OCI-LY1 (cell line): ENCODE measurements at regions not wholly inside any gene's neighbourhood (a gene's known extent, or its start where the extent isn't known, plus 50 kb on each side); places are given as distances from the start of the nearest gene placed in this dataset.

Experiments used
- H2AFZ ChIP-seq: fragments of 200-600 bp; sonication (generic), shearing (Covaris generic); 2 replicates; pipeline ENCODE4 v1.6.0; 2014; ENCODE audit warnings: antibody characterized with exemption, mild to moderate bottlenecking, low read length
- H3F3A ChIP-seq: fragments of 200-600 bp; sonication (generic), shearing (Covaris generic); 2 replicates; pipeline ENCODE4 v1.6.0; 2014; ENCODE audit warnings: mild to moderate bottlenecking, antibody characterized with exemption, low read length, moderate library complexity; ENCODE audit not compliant: insufficient read depth
- H3K27ac ChIP-seq: fragments of 200-600 bp; sonication (generic); 2 replicates; pipeline ENCODE4 v1.5.1; 2014; ENCODE audit warnings: low read length, mixed run types, mild to moderate bottlenecking, low read depth; ENCODE audit not compliant: poor library complexity, severe bottlenecking
- H3K27me3 ChIP-seq: fragments of 200-600 bp; sonication (generic); 2 replicates; pipeline ENCODE4 v1.6.0; 2014; ENCODE audit warnings: antibody characterized with exemption, mild to moderate bottlenecking, low read length, moderate library complexity; ENCODE audit not compliant: insufficient read depth
- H3K36me3 ChIP-seq: fragments of 200-600 bp; sonication (generic); 2 replicates; pipeline ENCODE4 v1.6.1; 2014; ENCODE audit warnings: mild to moderate bottlenecking, antibody characterized with exemption, low read length, moderate library complexity, mixed read lengths; ENCODE audit not compliant: insufficient read depth
- H3K4me1 ChIP-seq: fragments of 200-600 bp; sonication (generic); 2 replicates; pipeline ENCODE4 v1.5.1; 2014; ENCODE audit warnings: mild to moderate bottlenecking, low read length, moderate library complexity; ENCODE audit not compliant: insufficient read depth, severe bottlenecking
- H3K4me2 ChIP-seq: fragments of 200-600 bp; sonication (generic), shearing (Covaris generic); 2 replicates; pipeline ENCODE4 v1.6.1; 2014; ENCODE audit warnings: low read length
- H3K4me3 ChIP-seq: fragments of 200-600 bp; sonication (generic); 2 replicates; pipeline ENCODE4 v1.5.1; 2014; ENCODE audit warnings: low read length, low read depth, mild to moderate bottlenecking, mixed read lengths; ENCODE audit not compliant: poor library complexity, severe bottlenecking
- H3K79me2 ChIP-seq: fragments of 200-600 bp; shearing (Covaris generic); 2 replicates; pipeline ENCODE4 v1.6.1; 2016; ENCODE audit warnings: mixed run types, low read length, mixed read lengths; ENCODE audit not compliant: insufficient read depth
- H3K9ac ChIP-seq: fragments of 200-600 bp; sonication (generic), shearing (Covaris generic); 2 replicates; pipeline ENCODE4 v1.6.1; 2014; ENCODE audit warnings: mild to moderate bottlenecking, low read length, mixed read lengths
- H3K9me2 ChIP-seq: fragments of 200-600 bp; sonication (generic), shearing (Covaris generic); 2 replicates; pipeline ENCODE4 v1.6.1; 2014; ENCODE audit warnings: low read depth, mild to moderate bottlenecking, low read length, mixed read lengths
- H3K9me3 ChIP-seq: fragments of 200-600 bp; shearing (Covaris generic); 2 replicates; pipeline ENCODE4 v1.6.1; 2014; ENCODE audit warnings: low read length, mixed read lengths
- H4K20me1 ChIP-seq: fragments of 200-600 bp; sonication (generic), shearing (Covaris generic); 2 replicates; pipeline ENCODE4 v1.6.0; 2016; ENCODE audit warnings: mild to moderate bottlenecking, low read length; ENCODE audit not compliant: insufficient read depth
- EZH2 ChIP-seq: fragments of 200-600 bp; sonication (generic), shearing (Covaris generic); IDR thresholded peaks from 2 replicates; pipeline ENCODE4 v1.8.0; 2017; ENCODE audit warnings: borderline replicate concordance, mixed run types, mild to moderate bottlenecking, antibody characterized with exemption, low read length, moderate library complexity, mixed read lengths
- TF ChIP-seq, protein P1 (sequence below): fragments of 200-600 bp; sonication (generic), shearing (Covaris generic); IDR thresholded peaks from 2 replicates; pipeline ENCODE4 v1.5.1; 2017; ENCODE audit warnings: mild to moderate bottlenecking, antibody characterized with exemption, low read length, moderate library complexity, mixed read lengths

DNA sequence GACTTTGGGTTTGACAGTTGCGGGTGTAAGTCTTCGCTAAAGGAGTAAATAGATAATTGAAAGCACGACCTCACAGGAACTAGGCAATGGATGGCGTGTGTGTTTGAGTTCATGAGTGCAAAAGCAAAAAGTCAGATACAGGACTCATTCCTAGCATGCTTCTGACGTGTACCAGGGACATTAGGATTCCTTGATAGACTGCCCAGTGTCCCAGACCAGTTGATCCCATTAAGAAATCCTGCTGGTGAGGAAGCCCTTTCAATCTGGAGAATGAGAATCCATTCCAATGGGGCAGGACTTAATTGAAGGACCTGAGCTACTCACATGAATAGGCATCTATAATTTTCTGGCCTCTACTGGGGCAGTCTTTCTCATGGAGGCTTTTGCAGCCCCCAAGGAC is 235.4 kb downstream of the RAD51AP2 start:
- Histone ChIP-seq H3F3A (no peaks in the 10 kb centered on the region), H2AFZ (no peak overlapping the region), H3K27ac (no peak overlapping the region), H3K4me1 (no peaks in the 10 kb centered on the region), H3K36me3 (no peaks in the 10 kb centered on the region), H3K9me2 (no peaks in the 10 kb centered on the region), H3K9me3 (no peaks in the 10 kb centered on the region), H3K4me2 (no peak overlapping the region), H3K27me3 (no peaks in the 10 kb centered on the region), H4K20me1 (no peaks in the 10 kb centered on the region), H3K9ac (no peak overlapping the region), H3K4me3 (no peak overlapping the region), H3K79me2 (no peaks in the 10 kb centered on the region)
- TF ChIP-seq, protein P1, sequence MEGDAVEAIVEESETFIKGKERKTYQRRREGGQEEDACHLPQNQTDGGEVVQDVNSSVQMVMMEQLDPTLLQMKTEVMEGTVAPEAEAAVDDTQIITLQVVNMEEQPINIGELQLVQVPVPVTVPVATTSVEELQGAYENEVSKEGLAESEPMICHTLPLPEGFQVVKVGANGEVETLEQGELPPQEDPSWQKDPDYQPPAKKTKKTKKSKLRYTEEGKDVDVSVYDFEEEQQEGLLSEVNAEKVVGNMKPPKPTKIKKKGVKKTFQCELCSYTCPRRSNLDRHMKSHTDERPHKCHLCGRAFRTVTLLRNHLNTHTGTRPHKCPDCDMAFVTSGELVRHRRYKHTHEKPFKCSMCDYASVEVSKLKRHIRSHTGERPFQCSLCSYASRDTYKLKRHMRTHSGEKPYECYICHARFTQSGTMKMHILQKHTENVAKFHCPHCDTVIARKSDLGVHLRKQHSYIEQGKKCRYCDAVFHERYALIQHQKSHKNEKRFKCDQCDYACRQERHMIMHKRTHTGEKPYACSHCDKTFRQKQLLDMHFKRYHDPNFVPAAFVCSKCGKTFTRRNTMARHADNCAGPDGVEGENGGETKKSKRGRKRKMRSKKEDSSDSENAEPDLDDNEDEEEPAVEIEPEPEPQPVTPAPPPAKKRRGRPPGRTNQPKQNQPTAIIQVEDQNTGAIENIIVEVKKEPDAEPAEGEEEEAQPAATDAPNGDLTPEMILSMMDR: no peak
- TF ChIP-seq EZH2: no peak

DNA sequence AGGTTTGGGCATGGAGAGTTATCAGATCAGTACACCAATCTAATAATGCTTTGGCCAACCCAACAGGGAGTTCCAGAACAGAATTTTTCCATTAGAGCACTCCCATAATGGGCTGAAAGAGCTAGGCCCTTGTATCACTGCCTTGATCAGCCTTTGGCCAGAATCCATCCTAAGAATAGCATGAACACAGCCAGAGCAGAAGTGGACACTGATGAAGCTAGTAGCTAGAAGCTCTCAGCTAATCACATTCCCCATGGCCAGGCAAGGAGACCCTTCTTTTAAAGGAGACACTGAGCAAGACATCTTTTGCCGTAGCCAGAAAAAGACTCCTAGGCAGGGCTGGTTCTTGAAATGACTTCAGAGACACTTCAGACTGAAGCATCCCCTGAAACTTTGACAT is 236.0 kb downstream of the RAD51AP2 start:
- Histone ChIP-seq H3K9me3 (no peaks in the 10 kb centered on the region), H3K9ac (no peak overlapping the region), H2AFZ (no peak overlapping the region), H3K27ac (no peak overlapping the region), H3K9me2 (no peaks in the 10 kb centered on the region), H3K4me2 (no peak overlapping the region), H3K79me2 (no peaks in the 10 kb centered on the region), H3K4me3 (no peak overlapping the region), H3K36me3 (no peaks in the 10 kb centered on the region), H4K20me1 (no peaks in the 10 kb centered on the region), H3F3A (no peaks in the 10 kb centered on the region), H3K4me1 (no peaks in the 10 kb centered on the region), H3K27me3 (no peaks in the 10 kb centered on the region)
- TF ChIP-seq, protein P1: no peak
- no peak for TF ChIP-seq EZH2

DNA sequence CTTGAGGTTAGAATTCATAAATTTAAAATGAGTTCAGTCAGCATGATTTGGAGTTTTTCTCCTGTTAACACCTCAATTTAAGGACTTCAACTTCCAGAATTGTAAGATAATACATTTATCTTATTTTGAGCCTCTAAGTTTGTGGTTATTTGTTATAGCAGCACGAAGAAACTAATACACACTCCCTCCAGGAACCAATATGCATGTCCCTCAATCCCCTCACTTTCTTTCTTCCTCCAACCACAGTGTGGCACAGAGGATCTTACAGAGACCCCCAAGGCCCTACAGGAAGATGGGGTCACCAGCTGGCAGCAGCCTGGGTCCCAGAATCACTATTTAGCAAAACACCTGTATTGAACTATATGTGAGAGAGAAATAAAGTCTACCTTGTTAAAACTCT is 242.0 kb downstream of the RAD51AP2 start:
- Histone ChIP-seq H4K20me1 (no peaks in the 10 kb centered on the region), H3K4me1 (no peaks in the 10 kb centered on the region), H3K4me3 (no peak overlapping the region), H3K27me3 (no peaks in the 10 kb centered on the region), H3F3A (no peaks in the 10 kb centered on the region), H3K9me2 (no peaks in the 10 kb centered on the region), H3K36me3 (no peaks in the 10 kb centered on the region), H2AFZ (no peak overlapping the region), H3K79me2 (no peaks in the 10 kb centered on the region), H3K9me3 (no peaks in the 10 kb centered on the region), H3K4me2 (no peak overlapping the region), H3K9ac (no peak overlapping the region), H3K27ac (no peak overlapping the region)
- TF ChIP-seq, protein P1: no peak
- no peak for TF ChIP-seq EZH2
